A673 (cell line): ENCODE measurements at regions not wholly inside any gene's neighbourhood (a gene's known extent, or its start where the extent isn't known, plus 50 kb on each side); places are given as distances from the start of the nearest gene placed in this dataset.
"Not testable (repeated sequence)": the region's sequence is repeated elsewhere in the genome, so short reads cannot be mapped to it uniquely, and the experiment has no call there.

ENCODE experiments used
- BruUV-seq: library from RNA; stranded (reverse); fragments of 400-500 nt; replicated peaks from 2 replicates; lab custom pipeline; 2021; lab: Mats Ljungman, UMichigan
- CTCF ChIA-PET: fragments of 300-600 bp; sonication (Branson Sonifier 250); formaldehyde crosslinking; loops from one replicate; lab custom pipeline; 2022; ENCODE audit warnings: antibody characterized with exemption; lab: Charles Lee
- POLR2A ChIA-PET: fragments of 300-600 bp; sonication (Branson Sonifier 250); formaldehyde crosslinking; loops from one replicate; lab custom pipeline; 2022; ENCODE audit warnings: antibody characterized with exemption; ENCODE audit not compliant: low non-redundant PET; lab: Charles Lee
- DNase-seq: peaks from one replicate; pipeline ENCODE4 v3.0.0-alpha.2; 2015; ENCODE audit warnings: low spot score
- H3K27ac ChIP-seq: fragments of 200-600 bp; sonication (generic); 2 replicates; pipeline ENCODE4 v1.5.1; 2016; ENCODE audit warnings: mixed run types, low read depth, mild to moderate bottlenecking, mixed read lengths, antibody characterized with exemption, low read length; ENCODE audit not compliant: poor library complexity, severe bottlenecking
- H3K27me3 ChIP-seq: fragments of 200-600 bp; sonication (generic); replicated peaks from 2 replicates; pipeline ENCODE4 v1.6.1; 2017; ENCODE audit warnings: mixed run types, low read depth, mild to moderate bottlenecking, mixed read lengths, antibody characterized with exemption, low read length; ENCODE audit not compliant: insufficient read depth, poor library complexity
- H3K36me3 ChIP-seq: fragments of 200-600 bp; sonication (generic); 2 replicates; pipeline ENCODE4 v1.6.1; 2016; ENCODE audit warnings: mixed run types, mild to moderate bottlenecking, mixed read lengths, antibody characterized with exemption, low read length; ENCODE audit not compliant: insufficient read depth, poor library complexity, severe bottlenecking
- H3K4me1 ChIP-seq: fragments of 200-600 bp; sonication (generic); 2 replicates; pipeline ENCODE4 v1.6.1; 2017; ENCODE audit warnings: mixed run types, mild to moderate bottlenecking, mixed read lengths, antibody characterized with exemption, low read length; ENCODE audit not compliant: insufficient read depth, poor library complexity, severe bottlenecking
- H3K4me3 ChIP-seq: fragments of 200-600 bp; sonication (generic); 2 replicates; pipeline ENCODE4 v1.5.1; 2016; ENCODE audit warnings: low read depth, mixed run types, mild to moderate bottlenecking, mixed read lengths, low read length; ENCODE audit not compliant: poor library complexity, severe bottlenecking
- H3K9me3 ChIP-seq: fragments of 200-600 bp; sonication (generic); 2 replicates; pipeline ENCODE4 v1.6.1; 2016; ENCODE audit warnings: mixed run types, low read depth, mild to moderate bottlenecking, mixed read lengths, antibody characterized with exemption, low read length; ENCODE audit not compliant: poor library complexity, severe bottlenecking
- EZH2 ChIP-seq: fragments of 200-600 bp; sonication (generic); IDR thresholded peaks from 2 replicates; pipeline ENCODE4 v1.6.1; 2017; ENCODE audit warnings: borderline replicate concordance, low read depth, mild to moderate bottlenecking, mixed read lengths, antibody characterized with exemption, low read length; ENCODE audit not compliant: poor library complexity, severe bottlenecking
- intact Hi-C: fragments of 100-400 bp; cut with micrococcal nuclease; formaldehyde crosslinking; loops from one replicate; pipeline ENCODE4 v1.10.0; 2022; ENCODE audit not compliant: unreplicated experiment
- TF ChIP-seq, protein P1 (sequence below): fragments of 300-800, 200-600 bp; sonication (generic); conservative IDR thresholded peaks from 2 replicates; pipeline ENCODE4 v1.5.1; 2017; ENCODE audit warnings: low read depth, mild to moderate bottlenecking, antibody characterized with exemption, low read length, moderate library complexity, mixed read lengths

DNA sequence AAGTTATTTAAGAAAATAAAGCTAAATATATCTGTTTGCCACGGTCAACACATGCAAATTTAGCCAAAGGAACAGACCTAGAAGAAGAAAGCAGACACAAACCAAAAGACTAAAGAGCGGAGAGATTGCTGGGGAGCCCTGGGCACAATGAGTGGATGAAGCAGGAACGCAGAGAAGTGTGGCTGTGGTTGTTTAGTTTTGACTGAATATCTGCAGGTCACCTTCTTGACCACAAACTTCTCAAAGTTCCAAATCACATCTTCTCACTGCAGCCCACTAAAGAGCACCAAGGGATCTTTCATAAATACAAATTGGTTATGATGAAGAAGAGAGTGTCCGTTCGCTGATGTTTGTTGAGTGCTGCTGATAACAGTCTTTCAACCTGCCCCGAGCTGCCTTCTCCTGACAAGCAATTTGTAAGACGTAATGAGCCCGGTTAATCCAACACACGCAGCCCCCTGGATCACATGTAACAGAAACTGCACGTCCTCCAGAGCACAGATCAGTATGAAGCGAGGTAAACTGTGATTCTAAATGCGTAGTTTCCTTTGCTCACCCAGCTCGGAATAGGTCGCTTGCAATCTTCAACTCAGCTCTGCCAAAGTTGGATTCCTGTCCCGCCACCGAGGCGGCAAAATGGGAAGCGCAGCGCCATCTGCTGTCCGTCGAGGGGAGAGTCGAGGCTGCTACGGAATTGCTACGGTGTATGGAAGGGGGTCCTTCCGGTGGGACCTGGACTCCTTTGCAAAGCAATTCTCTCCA is 120.8 kb downstream of the GXYLT1 start:
- TSS peak; percentile 97 for BruUV-seq
- peak; percentile 91 for DNase-seq
- no peaks in the 10 kb centered on the region for H3K9me3 ChIP-seq
- TF ChIP-seq, protein P1, sequence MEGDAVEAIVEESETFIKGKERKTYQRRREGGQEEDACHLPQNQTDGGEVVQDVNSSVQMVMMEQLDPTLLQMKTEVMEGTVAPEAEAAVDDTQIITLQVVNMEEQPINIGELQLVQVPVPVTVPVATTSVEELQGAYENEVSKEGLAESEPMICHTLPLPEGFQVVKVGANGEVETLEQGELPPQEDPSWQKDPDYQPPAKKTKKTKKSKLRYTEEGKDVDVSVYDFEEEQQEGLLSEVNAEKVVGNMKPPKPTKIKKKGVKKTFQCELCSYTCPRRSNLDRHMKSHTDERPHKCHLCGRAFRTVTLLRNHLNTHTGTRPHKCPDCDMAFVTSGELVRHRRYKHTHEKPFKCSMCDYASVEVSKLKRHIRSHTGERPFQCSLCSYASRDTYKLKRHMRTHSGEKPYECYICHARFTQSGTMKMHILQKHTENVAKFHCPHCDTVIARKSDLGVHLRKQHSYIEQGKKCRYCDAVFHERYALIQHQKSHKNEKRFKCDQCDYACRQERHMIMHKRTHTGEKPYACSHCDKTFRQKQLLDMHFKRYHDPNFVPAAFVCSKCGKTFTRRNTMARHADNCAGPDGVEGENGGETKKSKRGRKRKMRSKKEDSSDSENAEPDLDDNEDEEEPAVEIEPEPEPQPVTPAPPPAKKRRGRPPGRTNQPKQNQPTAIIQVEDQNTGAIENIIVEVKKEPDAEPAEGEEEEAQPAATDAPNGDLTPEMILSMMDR: peak; percentile 97
- TF ChIP-seq EZH2: no peak
- H3K27me3 ChIP-seq: no peaks in the 10 kb centered on the region
- H3K4me1 ChIP-seq: peaks cover 14% of the 10 kb centered on the region
- H3K36me3 ChIP-seq: no peaks in the 10 kb centered on the region
- ChIA-PET CTCF (interaction anchor here (0.6 to 1.7 kb wide), 3 partner anchors 10 to 747 kb away, joined by 3 to 10 read pairs (median 7); no protein-coding TSS in a partner anchor), POLR2A (no interaction called here)
- H3K4me3 ChIP-seq: peak overlapping the region; percentile 34
- H3K27ac ChIP-seq: peak overlapping the region; percentile 54
- intact Hi-C loops: loop anchor here (1.0 to 10.0 kb wide), 8 partner anchors 92 to 1079 kb away; no protein-coding TSS in a partner anchor

DNA sequence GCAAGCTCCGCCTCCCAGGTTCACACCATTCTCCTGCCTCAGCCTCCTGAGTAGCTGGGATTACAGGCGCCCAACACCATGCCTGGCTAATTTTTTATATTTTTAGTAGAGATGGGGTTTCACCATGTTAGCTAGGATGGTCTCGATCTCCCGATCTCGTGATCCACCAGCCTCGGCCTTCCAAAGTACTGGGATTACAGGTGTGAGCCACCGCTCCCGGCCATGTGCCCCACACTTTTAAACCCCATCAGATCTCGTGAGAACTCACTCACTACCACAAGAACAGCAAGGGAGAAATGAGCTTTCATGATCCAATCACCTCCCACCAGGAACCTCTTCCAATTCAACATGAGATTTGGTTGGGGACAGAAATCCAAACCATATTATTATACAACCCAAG is 122.7 kb downstream of the GXYLT1 start:
- BruUV-seq, POLR2A ChIA-PET, H3K27ac ChIP-seq: not testable (repeated sequence)

DNA sequence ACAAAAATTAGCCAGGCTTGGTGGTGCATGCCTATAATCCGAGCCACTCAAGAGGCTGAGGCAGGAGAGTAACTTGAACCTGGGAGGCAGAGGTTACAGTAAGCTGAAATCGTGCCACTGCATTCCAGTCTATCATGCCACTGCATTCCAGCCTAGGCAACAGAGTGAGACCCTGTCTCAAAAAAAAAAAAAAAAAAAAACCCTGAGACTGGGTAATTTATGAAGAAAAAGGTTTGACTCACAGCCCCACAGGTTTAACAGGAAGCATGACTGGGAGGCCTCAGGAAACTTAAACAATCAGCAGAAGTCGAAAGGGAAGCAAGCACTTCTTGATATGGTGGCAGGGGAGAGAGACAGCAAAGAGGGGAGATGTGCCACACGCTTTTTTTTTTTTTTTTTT is 123.2 kb downstream of the GXYLT1 start:
- H3K27ac ChIP-seq: no peak overlapping the region
- no peaks in the 10 kb centered on the region for H3K27me3 ChIP-seq
- no peaks in the 10 kb centered on the region for H3K36me3 ChIP-seq
- intact Hi-C loops: loop anchor here (5.0 to 10.0 kb wide), 4 partner anchors 89 to 1077 kb away; no protein-coding TSS in a partner anchor
- CTCF ChIA-PET: interaction anchor here (0.6 kb wide), 1 partner anchor 311 kb away, joined by 10 read pairs; no protein-coding TSS in a partner anchor
- peaks cover 14% of the 10 kb centered on the region for H3K4me1 ChIP-seq
- DNase-seq: peak; percentile 61
- H3K4me3 ChIP-seq: no peak overlapping the region
- POLR2A ChIA-PET: no interaction called here
- no peaks in the 10 kb centered on the region for H3K9me3 ChIP-seq
- TF ChIP-seq, protein P1: no peak
- TF ChIP-seq EZH2: no peak
- BruUV-seq: no TSS peak

More for the DNA sequence above, 122.7 kb downstream of the GXYLT1 start:
- not testable (repeated sequence) for DNase-seq, H3K36me3 ChIP-seq, H3K9me3 ChIP-seq, H3K4me3 ChIP-seq, H3K27me3 ChIP-seq
- peaks cover 14% of the 10 kb centered on the region for H3K4me1 ChIP-seq
- CTCF ChIA-PET: interaction anchor here (0.6 kb wide), 1 partner anchor 312 kb away, joined by 10 read pairs; no protein-coding TSS in a partner anchor
- intact Hi-C loops: loop anchor here (5.0 to 10.0 kb wide), 4 partner anchors 90 to 1077 kb away; no protein-coding TSS in a partner anchor
